ENCODE measurements at regions not wholly inside any gene's neighbourhood (a gene's known extent, or its start where the extent isn't known, plus 50 kb on each side); places are given as distances from the start of the nearest gene placed in this dataset.
A peak's percentile ranks its signal among the peaks of the same experiment; 100 is the strongest.

GRCh38 chr16:85522842-85523601 lies 90.1 kb upstream of the GSE1 start:
- H3K4me3 ChIP-seq (ENCODE audit: low read depth in 1 of 2, low read length in 2 of 2) = peak overlapping the region in 1 of 2 donors; percentile 15
- H3K9ac ChIP-seq (ENCODE audit: low read length) = no peak overlapping the region
- peaks cover 35% of the 10 kb centered on the region for H3K4me1 ChIP-seq (ENCODE audit: insufficient read depth, low read length)
- no peaks in the 10 kb centered on the region for H3K9me3 ChIP-seq (ENCODE audit: low read length)
- H3K27me3 ChIP-seq (ENCODE audit: control insufficient read depth in 1 of 2, insufficient read depth in 2 of 2, low read length in 2 of 2) = no peaks in the 10 kb centered on the region
- H3K27ac ChIP-seq (ENCODE audit: low read depth, low read length) = no peak overlapping the region
- H3K36me3 ChIP-seq (ENCODE audit: insufficient read depth, low read length) = no peaks in the 10 kb centered on the region

GRCh38 chr16:85523602-85524364 lies 89.3 kb upstream of the GSE1 start:
- Histone ChIP-seq H3K36me3 (ENCODE audit: insufficient read depth, low read length) (no peaks in the 10 kb centered on the region), H3K9me3 (ENCODE audit: low read length) (no peaks in the 10 kb centered on the region), H3K4me3 (ENCODE audit: low read depth in 1 of 2, low read length in 2 of 2) (no peak overlapping the region), H3K4me1 (ENCODE audit: insufficient read depth, low read length) (peaks cover 35% of the 10 kb centered on the region), H3K9ac (ENCODE audit: low read length) (no peak overlapping the region), H3K27me3 (ENCODE audit: control insufficient read depth in 1 of 2, insufficient read depth in 2 of 2, low read length in 2 of 2) (no peaks in the 10 kb centered on the region), H3K27ac (ENCODE audit: low read depth, low read length) (no peak overlapping the region)

GRCh38 chr16:85524365-85524629 lies 88.8 kb upstream of the GSE1 start:
- H3K4me1 ChIP-seq (ENCODE audit: insufficient read depth, low read length) = peaks cover 35% of the 10 kb centered on the region
- no peaks in the 10 kb centered on the region for H3K9me3 ChIP-seq (ENCODE audit: low read length)
- no peak overlapping the region for H3K9ac ChIP-seq (ENCODE audit: low read length)
- no peaks in the 10 kb centered on the region for H3K36me3 ChIP-seq (ENCODE audit: insufficient read depth, low read length)
- no peak overlapping the region for H3K4me3 ChIP-seq (ENCODE audit: low read depth in 1 of 2, low read length in 2 of 2)
- H3K27ac ChIP-seq (ENCODE audit: low read depth, low read length) = no peak overlapping the region
- no peaks in the 10 kb centered on the region for H3K27me3 ChIP-seq (ENCODE audit: control insufficient read depth in 1 of 2, insufficient read depth in 2 of 2, low read length in 2 of 2)

GRCh38 chr16:85524630-85525419 lies 88.3 kb upstream of the GSE1 start:
- Histone ChIP-seq H3K9me3 (ENCODE audit: low read length) (no peaks in the 10 kb centered on the region), H3K9ac (ENCODE audit: low read length) (no peak overlapping the region), H3K36me3 (ENCODE audit: insufficient read depth, low read length) (no peaks in the 10 kb centered on the region), H3K4me1 (ENCODE audit: insufficient read depth, low read length) (peaks cover 35% of the 10 kb centered on the region), H3K27me3 (ENCODE audit: control insufficient read depth in 1 of 2, insufficient read depth in 2 of 2, low read length in 2 of 2) (no peaks in the 10 kb centered on the region), H3K4me3 (ENCODE audit: low read depth in 1 of 2, low read length in 2 of 2) (no peak overlapping the region), H3K27ac (ENCODE audit: low read depth, low read length) (no peak overlapping the region)

- no peak overlapping the region for H3K27ac ChIP-seq (ENCODE audit: low read depth, low read length)
- no peak overlapping the region for H3K9ac ChIP-seq (ENCODE audit: low read length)
- H3K4me1 ChIP-seq (ENCODE audit: insufficient read depth, low read length) = peaks cover 35% of the 10 kb centered on the region
- no peak overlapping the region for H3K4me3 ChIP-seq (ENCODE audit: low read depth in 1 of 2, low read length in 2 of 2)
- no peaks in the 10 kb centered on the region for H3K9me3 ChIP-seq (ENCODE audit: low read length)
- no peaks in the 10 kb centered on the region for H3K36me3 ChIP-seq (ENCODE audit: insufficient read depth, low read length)
- H3K27me3 ChIP-seq (ENCODE audit: control insufficient read depth in 1 of 2, insufficient read depth in 2 of 2, low read length in 2 of 2) = no peaks in the 10 kb centered on the region
These were observed 87.5 kb upstream of the GSE1 start for GRCh38 chr16:85525420-85526184.

GRCh38 chr16:85526185-85526974 lies 86.7 kb upstream of the GSE1 start:
- H3K4me3 ChIP-seq (ENCODE audit: low read depth in 1 of 2, low read length in 2 of 2) = no peak overlapping the region
- no peak overlapping the region for H3K9ac ChIP-seq (ENCODE audit: low read length)
- no peaks in the 10 kb centered on the region for H3K9me3 ChIP-seq (ENCODE audit: low read length)
- peaks cover 27% of the 10 kb centered on the region for H3K4me1 ChIP-seq (ENCODE audit: insufficient read depth, low read length)
- no peaks in the 10 kb centered on the region for H3K27me3 ChIP-seq (ENCODE audit: control insufficient read depth in 1 of 2, insufficient read depth in 2 of 2, low read length in 2 of 2)
- no peak overlapping the region for H3K27ac ChIP-seq (ENCODE audit: low read depth, low read length)
- no peaks in the 10 kb centered on the region for H3K36me3 ChIP-seq (ENCODE audit: insufficient read depth, low read length)

- Histone ChIP-seq H3K4me3 (ENCODE audit: low read depth in 1 of 2, low read length in 2 of 2) (no peak overlapping the region), H3K9ac (ENCODE audit: low read length) (no peak overlapping the region)
These were observed 85.9 kb upstream of the GSE1 start for GRCh38 chr16:85527042-85527766.

GRCh38 chr16:85527767-85528297 lies 85.3 kb upstream of the GSE1 start:
- Histone ChIP-seq H3K36me3 (ENCODE audit: insufficient read depth, low read length) (no peaks in the 10 kb centered on the region), H3K4me1 (ENCODE audit: insufficient read depth, low read length) (peaks cover 15% of the 10 kb centered on the region), H3K9ac (ENCODE audit: low read length) (no peak overlapping the region), H3K4me3 (ENCODE audit: low read depth in 1 of 2, low read length in 2 of 2) (no peak overlapping the region), H3K27ac (ENCODE audit: low read depth, low read length) (no peak overlapping the region), H3K27me3 (ENCODE audit: control insufficient read depth in 1 of 2, insufficient read depth in 2 of 2, low read length in 2 of 2) (no peaks in the 10 kb centered on the region), H3K9me3 (ENCODE audit: low read length) (no peaks in the 10 kb centered on the region)

More at GRCh38 chr16:85527042-85527766, 85.9 kb upstream of the GSE1 start:
- Histone ChIP-seq H3K4me1 (ENCODE audit: insufficient read depth, low read length) (peaks cover 21% of the 10 kb centered on the region), H3K27ac (ENCODE audit: low read depth, low read length) (no peak overlapping the region), H3K27me3 (ENCODE audit: control insufficient read depth in 1 of 2, insufficient read depth in 2 of 2, low read length in 2 of 2) (no peaks in the 10 kb centered on the region), H3K9me3 (ENCODE audit: low read length) (no peaks in the 10 kb centered on the region), H3K36me3 (ENCODE audit: insufficient read depth, low read length) (no peaks in the 10 kb centered on the region)

GRCh38 chr16:85528528-85529387 lies 84.4 kb upstream of the GSE1 start:
- H3K27ac ChIP-seq (ENCODE audit: low read depth, low read length) = no peak overlapping the region
- H3K4me1 ChIP-seq (ENCODE audit: insufficient read depth, low read length) = peaks cover 6% of the 10 kb centered on the region
- no peaks in the 10 kb centered on the region for H3K36me3 ChIP-seq (ENCODE audit: insufficient read depth, low read length)
- H3K27me3 ChIP-seq (ENCODE audit: control insufficient read depth in 1 of 2, insufficient read depth in 2 of 2, low read length in 2 of 2) = no peaks in the 10 kb centered on the region
- no peak overlapping the region for H3K4me3 ChIP-seq (ENCODE audit: low read depth in 1 of 2, low read length in 2 of 2)
- H3K9me3 ChIP-seq (ENCODE audit: low read length) = no peaks in the 10 kb centered on the region
- H3K9ac ChIP-seq (ENCODE audit: low read length) = no peak overlapping the region
